Posterior vena cava (tissue), 2 donors: ENCODE measurements at regions not wholly inside any gene's neighbourhood (a gene's known extent, or its start where the extent isn't known, plus 50 kb on each side); places are given as distances from the start of the nearest gene placed in this dataset.

Experiments used
- DNase-seq: peaks from one replicate; pipeline ENCODE4 v3.0.0-alpha.2; 2020; ENCODE audit warnings: low spot score
- intact Hi-C, 2 donors: fragments of 100-400 bp; cut with DNase I; formaldehyde crosslinking; loops; one replicate each; pipeline versions ENCODE4 v1.14.1 to v1.14.2; 2022 to 2023
- donor health status: DM: yes; HTN: yes; CAD: no.
- donor health status: DM: yes; HTN: yes; CAD: no.

DNA sequence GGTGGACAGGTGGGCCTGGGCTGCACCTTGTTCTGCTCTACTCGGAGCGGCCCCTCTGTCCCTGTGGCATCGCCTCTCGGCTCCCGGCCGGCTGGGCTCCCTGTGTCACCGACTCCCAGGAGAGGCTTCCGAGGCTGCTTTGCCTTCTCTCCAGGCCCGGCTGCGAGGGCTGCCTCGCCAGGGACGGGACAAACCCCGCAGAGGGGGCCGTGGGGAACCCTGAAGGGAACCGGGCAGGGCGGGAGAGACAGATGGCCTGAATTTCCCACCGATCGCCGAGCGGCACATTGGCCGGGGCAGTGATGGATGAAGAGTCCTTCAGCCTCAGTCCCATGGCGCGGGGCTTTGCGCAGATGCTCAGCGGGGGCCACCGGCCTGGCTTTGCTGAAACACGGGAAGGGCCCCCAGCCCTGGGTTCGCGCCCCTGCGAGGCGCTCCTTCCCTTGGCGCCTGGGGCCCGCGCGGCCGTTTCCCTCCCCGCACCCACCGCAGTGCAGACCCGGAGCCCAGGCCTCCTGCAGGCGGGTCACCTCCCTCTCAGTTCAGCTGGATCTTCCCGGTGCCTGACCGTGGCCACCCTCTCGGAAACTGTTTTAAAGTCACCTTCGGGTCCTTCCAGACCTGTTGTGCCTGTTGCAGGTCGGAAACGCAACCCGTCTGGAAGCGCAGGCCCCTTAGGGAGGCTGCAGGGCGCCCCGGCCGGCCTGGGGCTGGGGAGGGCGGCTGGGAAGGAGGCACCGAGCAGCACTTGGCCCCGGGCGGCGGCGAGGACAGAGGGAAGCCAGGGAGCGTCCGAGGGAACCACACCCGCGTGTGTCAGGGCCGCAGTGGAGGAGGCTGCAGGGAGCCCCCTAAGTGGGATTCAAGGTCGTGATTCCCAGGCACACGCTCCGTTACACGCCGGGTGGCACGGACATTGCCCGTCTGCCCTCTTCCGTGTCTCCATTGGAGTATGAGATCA, 341.9 kb upstream of the SALL3 start:
- intact Hi-C loops: no loop called here
- peak; percentile 77 for DNase-seq

DNA sequence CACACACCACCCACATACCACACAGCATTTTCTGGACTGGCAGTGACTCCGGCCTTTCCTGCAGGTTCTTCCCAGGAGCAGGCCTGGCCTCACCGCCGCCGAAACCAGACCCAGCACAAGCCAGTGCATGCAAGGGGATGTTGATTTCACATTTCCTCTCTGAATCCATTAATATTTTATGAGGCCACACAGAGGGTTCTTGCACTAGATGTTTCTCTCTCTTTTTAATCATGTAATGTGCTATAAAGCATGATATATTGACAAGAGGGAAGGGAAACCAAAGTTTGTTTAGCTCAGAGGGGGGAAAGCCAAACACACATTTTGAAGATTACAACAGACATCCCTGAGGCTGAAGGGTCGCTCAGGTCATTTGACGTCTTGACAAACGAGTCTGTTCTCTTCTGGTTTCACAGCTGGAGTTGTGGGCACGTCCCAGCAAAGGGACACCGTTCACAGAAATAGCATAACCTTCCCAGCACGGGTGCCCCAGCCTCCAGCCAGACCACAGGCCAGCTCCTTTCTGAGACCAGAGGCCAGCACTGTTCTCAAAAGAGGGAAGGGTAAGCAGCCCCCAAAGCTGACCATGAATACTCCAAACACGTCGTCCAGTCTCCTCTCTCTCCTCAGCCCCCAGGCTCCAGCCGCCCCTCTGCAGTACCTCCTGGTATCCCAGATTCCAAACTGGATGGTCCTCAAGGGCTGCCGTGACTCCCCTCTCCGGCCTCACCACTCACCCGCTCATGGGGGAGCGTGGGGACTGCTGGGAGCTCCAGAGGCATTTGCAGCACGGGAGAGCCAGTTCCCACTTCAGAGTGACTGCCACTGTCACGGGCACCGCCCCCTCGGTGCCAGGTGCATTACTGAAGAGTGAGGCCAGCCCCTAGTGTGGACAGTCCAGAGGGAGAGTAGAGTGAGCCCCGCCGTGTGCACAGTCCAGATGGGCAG, 340.3 kb upstream of the SALL3 start:
- peak; percentile 58 for DNase-seq
- intact Hi-C loops: no loop called here

DNA sequence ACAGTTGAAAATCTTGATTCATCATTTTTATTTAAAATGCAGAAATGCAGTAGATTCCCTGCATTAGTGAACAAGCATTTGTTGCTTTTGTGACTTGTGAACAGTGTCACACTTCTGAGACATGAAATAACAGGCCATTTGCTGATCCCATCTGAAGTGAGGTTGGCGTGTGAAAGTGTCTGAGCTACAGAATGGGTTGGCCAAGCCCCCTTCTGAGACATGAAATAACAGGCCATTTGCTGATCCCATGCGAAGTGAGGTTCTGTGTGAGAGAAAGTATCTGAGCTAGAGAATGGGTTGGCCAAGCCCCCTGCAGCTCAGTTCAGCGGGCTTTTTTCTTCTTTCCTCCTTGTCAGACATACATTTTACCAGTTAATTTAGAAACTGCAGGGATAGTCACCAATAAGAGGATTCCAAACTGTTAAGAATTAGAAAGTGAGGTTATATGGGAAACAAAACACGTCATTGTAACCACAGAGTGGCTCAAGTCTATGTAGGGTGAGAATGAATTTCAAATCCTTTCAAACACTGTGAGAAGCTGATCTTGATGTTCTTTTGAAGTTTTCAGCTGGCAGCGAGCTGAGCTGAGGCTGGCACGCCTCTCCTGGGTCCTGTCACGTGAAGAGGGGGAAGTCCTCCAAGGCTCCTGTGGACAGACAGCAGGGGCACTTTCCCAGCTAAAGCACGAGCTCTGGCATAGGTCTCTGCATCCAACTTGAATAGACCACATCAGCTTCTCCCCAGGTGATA, 339.2 kb upstream of the SALL3 start:
- DNase-seq: peak; percentile 53
- intact Hi-C loops: loop anchor here in 1 of 2 donors (5.0 kb wide), 1 partner anchor 598 kb away; no protein-coding TSS in a partner anchor

DNA sequence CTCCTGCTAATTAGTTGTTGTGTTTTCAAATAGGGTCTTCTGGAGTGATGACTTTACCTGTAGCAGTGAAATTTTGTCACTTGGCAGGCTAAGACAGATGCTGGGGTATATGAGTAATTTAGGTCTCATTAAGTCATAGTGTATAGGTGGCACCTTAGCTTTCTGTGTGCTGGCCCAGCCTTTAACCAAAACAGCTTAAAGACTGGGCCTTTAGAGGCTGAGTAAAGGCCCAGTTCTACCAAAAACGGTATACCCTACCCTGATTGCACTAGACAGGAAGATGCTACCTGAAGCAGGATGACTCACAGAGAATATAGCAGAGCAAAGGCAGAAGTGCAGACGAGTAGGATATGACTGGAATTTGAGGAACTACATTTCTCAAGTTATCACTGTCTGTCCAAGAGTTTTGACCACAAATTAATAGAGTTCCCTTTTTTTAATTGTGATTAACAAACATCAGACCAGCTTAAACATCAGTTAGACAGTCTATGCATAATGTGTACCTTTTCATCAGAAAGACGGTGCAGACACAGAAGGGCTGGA, 337.9 kb upstream of the SALL3 start:
- intact Hi-C loops: loop anchor here in 1 of 2 donors (5.0 kb wide), 1 partner anchor 599 kb away; no protein-coding TSS in a partner anchor
- peak; percentile 5 for DNase-seq

DNA sequence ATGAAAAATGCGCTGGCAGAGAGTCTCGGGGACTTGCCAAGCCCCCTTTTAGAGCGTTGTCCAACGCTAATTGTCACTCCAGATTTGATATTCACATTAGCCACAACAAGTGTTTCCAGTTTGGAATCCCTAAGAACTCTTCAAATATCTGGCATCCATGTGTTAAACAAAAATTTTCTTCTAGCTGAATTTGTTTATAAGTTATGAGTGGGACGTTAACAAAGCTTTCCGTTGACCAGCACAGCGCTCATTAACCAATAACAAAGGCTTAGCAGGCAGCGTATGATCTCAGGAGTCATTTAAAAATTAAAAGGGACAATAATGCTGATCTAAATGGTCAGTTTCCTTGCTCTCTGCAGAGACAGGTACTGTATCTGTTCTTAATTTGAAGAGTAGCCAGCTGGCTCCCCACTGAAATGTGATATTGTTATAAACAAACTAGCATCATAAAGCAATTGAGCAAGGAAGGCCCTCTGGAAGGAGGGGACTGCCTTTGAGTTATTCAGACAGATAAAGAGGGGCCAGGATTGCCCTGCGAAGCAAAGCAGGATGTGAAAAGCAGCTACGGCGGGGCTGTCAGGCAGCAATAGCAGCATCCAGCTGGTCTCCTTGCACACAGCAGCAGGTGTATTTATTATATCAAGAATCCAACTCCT, 337.2 kb upstream of the SALL3 start:
- intact Hi-C loops: loop anchor here in 1 of 2 donors (5.0 kb wide), 1 partner anchor 600 kb away; no protein-coding TSS in a partner anchor
- peak; percentile 25 for DNase-seq

DNA sequence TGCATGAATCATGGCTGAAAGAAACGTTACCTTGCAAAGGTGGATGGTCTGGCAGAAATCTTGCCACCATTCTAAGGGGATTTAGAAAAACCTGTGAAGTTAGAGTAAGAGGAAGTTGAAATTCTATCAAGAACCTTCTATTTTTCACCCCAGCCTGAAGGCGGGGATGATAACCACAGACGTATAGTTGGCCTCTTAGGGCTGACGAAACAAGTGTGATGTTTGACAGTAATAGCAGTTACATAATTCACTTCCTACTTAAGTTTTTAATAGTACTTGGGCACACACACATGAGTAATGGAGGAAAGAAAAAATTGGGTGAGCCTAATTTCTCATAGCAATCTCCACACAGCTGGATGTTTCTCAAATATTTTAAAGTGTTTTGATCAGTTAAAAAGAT, 336.6 kb upstream of the SALL3 start:
- no peak for DNase-seq
- intact Hi-C loops: loop anchor here in 1 of 2 donors (5.0 kb wide), 1 partner anchor 601 kb away; no protein-coding TSS in a partner anchor

DNA sequence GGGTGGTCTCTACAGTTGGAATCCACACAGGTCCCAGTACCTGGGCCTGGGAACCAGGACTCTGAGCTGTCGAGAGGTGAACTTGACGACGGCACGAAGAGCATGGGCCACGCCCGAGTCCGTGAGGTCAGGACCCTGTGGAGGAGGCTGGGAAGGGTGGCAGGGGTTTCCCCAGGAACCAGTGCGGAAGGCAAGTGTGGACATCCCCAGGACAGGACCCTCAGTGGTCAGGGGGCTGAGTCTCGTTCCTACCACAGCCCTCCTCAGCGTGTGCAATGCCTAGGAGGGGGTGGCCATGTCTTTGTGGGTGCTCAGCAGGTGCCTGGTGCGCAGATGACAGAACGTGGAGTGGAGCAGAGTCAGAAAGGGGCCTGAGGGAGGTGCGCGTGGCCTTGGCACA, 335.6 kb upstream of the SALL3 start:
- intact Hi-C loops: loop anchor here in 1 of 2 donors (5.0 kb wide), 1 partner anchor 602 kb away; no protein-coding TSS in a partner anchor
- DNase-seq: peak; percentile 41

DNA sequence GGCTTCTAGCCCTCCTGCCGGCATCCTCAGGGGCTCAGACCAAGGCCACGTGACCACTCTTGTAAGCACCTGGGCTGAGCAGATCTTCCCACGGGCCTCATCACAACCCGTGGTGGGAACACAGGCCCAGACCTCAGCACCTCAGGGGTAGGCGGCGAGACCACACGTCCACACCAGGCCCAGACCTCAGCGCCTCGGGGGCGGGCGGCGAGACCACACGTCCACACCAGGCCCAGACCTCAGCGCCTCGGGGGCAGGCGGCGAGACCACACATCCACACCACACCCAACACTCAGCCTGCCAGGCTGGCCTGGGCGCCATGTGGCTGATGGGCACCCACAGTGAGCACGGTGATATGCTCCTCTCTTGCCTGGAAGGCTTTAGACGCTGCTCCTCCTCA, 334.4 kb upstream of the SALL3 start:
- intact Hi-C loops: no loop called here
- DNase-seq: peak; percentile 73

DNA sequence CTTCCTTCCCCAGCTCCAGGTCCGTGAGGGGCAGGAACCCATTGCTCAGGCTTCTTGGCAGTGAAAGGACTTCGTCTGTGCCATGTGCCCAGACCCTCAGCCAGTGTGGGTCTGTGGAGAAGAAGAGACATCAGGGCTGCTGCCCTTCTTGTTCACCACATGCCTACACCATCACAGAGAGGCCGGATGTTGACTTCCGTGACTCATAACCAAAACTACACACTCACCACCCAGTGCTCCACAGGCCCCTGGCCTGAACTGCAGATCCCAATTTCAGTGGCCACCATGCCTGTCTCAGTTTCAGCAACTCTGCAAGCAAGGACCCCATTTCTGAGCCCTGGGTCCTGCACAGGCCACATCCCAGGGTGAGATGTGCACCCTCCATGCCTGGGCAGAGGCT, 332.6 kb upstream of the SALL3 start:
- intact Hi-C loops: no loop called here

DNA sequence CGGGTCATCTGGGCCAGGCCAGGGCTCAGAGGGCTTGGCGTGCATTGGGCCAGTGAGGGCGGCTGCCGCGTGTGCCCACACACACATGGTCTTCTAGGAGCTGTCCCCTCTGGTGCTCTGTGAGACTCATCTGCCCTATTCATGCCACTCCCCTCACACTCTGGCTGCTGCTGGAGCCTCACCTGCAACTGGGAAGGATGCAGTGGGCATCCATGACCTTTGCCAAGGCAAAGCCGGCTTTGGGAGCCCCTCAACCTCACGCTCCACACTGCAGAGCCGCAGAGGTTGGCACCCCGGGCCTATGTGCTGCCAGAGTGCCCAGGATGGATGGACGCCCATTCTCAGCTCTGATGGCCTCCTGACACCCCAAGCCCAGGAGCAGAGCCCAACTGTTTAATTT, 330.2 kb upstream of the SALL3 start:
- intact Hi-C loops: no loop called here
- DNase-seq: peak; percentile 44

More for the DNA sequence above, 332.6 kb upstream of the SALL3 start:
- DNase-seq: peak; percentile 49

DNA sequence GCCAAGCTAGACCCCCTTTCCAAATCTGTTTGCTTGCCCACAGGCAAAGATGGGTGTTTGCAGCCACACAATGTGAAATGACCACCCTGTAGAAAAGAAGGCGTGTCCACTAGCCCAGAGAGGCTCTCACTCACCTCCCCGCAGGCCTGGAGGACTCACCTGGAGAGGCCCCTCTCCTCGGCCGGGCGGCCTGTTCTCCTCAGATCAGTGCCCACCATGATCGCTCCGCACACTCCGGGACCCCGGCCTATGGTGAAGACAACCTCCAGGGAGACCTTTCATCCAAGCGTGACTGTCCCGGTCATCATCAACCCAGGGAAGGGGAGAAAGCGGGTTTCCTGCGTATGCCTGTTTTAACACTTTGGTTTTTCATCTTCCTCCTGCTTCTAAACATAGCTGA, 328.7 kb upstream of the SALL3 start:
- intact Hi-C loops: no loop called here
- peak; percentile 63 for DNase-seq

DNA sequence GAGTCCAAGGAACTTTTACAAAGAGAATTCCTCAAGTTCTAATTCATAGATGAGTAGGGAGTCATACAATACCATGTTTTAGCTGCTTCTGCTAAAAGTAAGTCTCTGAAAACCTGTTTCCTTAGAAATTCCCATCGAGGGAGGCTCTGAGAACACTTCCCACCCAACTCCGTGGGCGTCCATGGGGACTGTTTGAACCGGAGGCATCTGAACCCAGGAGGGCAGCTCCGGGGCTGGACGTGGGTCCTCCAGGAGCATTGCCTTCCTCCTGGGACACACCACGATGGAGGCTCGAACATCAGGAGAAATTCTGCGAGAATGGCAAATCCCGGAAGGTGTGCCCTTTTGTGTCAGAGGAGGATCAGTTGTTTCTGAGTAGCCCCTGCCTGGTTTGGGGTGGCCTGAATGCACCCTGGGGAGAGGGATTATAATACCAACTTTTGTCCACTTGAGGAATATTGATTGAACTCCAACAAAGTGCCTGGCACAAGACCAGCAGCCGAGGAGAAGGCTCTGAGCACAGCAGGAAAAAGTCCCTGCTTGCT, 327.5 kb upstream of the SALL3 start:
- intact Hi-C loops: no loop called here

DNA sequence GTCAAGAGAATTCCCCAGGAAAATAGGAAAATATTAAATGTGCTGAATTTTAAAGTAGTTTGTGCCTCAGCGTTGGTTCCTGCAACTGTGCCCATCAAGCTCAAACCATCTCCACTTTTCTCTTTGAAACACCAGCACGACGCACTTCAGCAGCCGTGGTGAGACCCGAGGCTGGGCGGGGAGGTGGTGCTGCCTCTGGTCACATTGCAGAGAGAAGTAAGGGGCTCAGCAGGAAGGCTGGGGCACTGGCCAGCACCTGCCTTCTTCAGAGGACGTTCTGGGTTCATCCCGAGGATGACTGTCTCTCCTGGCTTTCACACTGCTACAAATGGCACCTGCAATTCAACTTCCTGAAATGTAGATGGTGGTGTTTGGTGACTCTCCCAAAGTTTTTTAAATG, 323.7 kb upstream of the SALL3 start:
- intact Hi-C loops: no loop called here
- peak; percentile 23 for DNase-seq

More for the DNA sequence above, 327.5 kb upstream of the SALL3 start:
- peak; percentile 55 for DNase-seq

DNA sequence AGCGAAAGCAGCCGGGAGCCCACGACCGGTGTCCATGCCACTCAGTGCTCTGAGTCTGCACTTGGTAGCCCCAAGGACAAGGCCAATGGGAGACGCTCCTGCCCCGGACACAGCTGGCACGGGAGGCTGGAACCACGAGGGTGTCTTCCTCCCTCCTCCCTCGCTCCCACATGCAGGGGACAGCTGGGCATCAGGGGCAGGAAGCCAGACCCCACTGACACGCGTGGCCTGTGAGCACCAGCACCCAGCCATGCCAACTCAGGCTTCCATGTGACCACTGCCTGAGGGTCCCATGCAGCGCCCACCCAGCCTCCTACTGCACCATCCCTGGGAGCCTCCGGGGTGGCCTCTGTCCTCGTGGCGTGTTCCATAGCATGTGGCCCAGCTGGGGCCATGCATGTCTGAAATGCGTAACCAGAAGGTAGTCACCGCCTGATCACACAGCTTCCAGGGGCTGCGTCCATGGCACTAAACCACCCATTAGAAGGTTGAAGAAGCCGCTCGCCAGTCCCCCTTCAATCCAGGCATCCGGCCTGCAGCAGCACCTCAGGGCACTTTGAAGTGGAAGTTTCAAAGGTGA, 323.2 kb upstream of the SALL3 start:
- peak; percentile 64 for DNase-seq
- intact Hi-C loops: no loop called here

DNA sequence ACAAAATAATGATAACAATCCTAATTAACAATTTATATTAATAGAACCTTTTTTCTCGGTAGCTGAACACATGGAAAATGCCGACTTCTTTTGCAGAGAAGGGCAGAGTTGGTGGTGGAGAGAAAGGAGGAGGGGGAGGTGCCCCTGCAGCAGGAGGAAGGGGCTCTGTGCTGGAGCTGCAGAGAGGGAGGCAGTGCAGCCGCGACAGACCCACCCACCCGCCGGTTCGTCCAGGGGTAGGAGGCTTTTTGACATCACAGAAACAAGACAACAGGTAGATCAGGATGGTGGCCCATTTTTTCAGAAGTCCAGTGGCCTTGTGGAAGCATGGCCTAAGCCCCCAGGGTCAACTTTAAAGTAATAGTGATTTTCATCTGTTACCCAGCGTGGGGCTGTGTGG, 321.1 kb upstream of the SALL3 start:
- intact Hi-C loops: no loop called here

DNA sequence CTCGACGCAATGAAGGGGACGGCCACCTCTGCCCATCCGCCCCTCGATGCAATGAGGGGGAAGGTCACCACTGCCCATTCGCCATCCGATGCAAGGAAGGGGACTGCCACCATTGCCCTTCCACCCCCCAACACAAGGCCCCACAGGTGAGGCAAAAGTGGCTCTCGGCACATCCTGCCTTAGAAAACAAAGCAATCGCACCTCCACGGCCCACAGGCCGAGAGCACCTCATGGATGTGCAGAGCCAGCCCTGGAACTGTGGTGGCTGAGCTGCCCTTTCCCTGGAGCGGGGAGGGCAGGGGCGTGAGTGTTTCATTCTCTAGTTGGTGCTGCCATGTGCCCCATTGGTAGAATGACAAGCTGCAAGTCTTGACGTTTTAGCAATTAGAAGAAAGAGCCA, 320.6 kb upstream of the SALL3 start:
- no peak for DNase-seq
- intact Hi-C loops: no loop called here

More for the DNA sequence above, 321.1 kb upstream of the SALL3 start:
- peak; percentile 28 for DNase-seq

DNA sequence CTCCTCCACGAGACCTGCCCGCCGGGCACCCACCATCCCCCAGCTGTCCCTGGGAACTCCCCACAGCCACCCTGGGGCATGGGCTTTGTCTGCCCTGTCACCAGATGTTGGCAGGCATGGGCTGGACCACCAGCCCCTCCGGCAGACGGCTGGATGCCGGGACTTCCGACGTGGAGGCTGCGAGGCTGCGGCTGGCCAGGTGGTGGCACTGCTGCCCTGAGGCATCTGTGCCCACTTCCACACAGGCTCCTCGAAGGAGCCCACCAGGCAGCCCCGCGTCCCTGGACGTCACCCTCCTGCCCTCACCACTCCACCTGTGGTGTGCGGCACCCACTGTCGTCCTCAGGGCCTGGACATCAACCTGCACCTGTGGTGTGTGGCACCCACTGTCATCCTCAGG, 319.9 kb upstream of the SALL3 start:
- intact Hi-C loops: no loop called here
- peak; percentile 74 for DNase-seq
